Bronchial epithelial cell (primary cell): ENCODE measurements at regions not wholly inside any gene's neighbourhood (a gene's known extent, or its start where the extent isn't known, plus 50 kb on each side); places are given as distances from the start of the nearest gene placed in this dataset.
"Not testable (repeated sequence)": the region's sequence is repeated elsewhere in the genome, so short reads cannot be mapped to it uniquely, and the experiment has no call there.

Source experiments
- DNase-seq: peaks from one replicate; pipeline ENCODE4 v3.0.0-alpha.2; 2010; ENCODE audit warnings: low read depth
- FAIRE-seq: peaks from 2 replicates; lab custom pipeline; 2011; peaks lifted over from hg19 to GRCh38; lab: Jason Lieb, UNC
- H3K27me3 ChIP-seq: 2 replicates; pipeline ENCODE4 v1.5.1; 2011; ENCODE audit warnings: low read length; ENCODE audit not compliant: control insufficient read depth, insufficient read depth
- H3K36me3 ChIP-seq: 2 replicates; pipeline ENCODE4 v1.5.1; 2011; ENCODE audit warnings: low read length; ENCODE audit not compliant: control insufficient read depth, insufficient read depth
- H3K4me3 ChIP-seq: 2 replicates; pipeline ENCODE4 v1.5.1; 2011; ENCODE audit warnings: mild to moderate bottlenecking, low read depth, low read length, control low read depth
- CTCF ChIP-seq: IDR thresholded peaks from 2 replicates; pipeline ENCODE4 v1.5.1; 2011; ENCODE audit warnings: mild to moderate bottlenecking, moderate library complexity, low read length, control low read depth, inconsistent platforms; ENCODE audit not compliant: insufficient read depth, severe bottlenecking

- not testable (repeated sequence) for H3K4me3 ChIP-seq, DNase-seq, H3K36me3 ChIP-seq, H3K27me3 ChIP-seq, FAIRE-seq
Measured at GRCh38 chr14:105675905-105676670, 149.7 kb downstream of the TMEM121 start.

GRCh38 chr14:105678057-105678456, 151.7 kb downstream of the TMEM121 start:
- H3K27me3 ChIP-seq, H3K36me3 ChIP-seq, DNase-seq, H3K4me3 ChIP-seq, FAIRE-seq: not testable (repeated sequence)

GRCh38 chr14:105678996-105679958, 152.9 kb downstream of the TMEM121 start:
- DNase-seq, H3K27me3 ChIP-seq, H3K4me3 ChIP-seq, FAIRE-seq, H3K36me3 ChIP-seq: not testable (repeated sequence)

- not testable (repeated sequence) for H3K27me3 ChIP-seq, H3K36me3 ChIP-seq, H3K4me3 ChIP-seq, DNase-seq, FAIRE-seq
Measured at GRCh38 chr14:105679959-105680735, 153.8 kb downstream of the TMEM121 start.

- not testable (repeated sequence) for DNase-seq, H3K27me3 ChIP-seq, FAIRE-seq, H3K36me3 ChIP-seq, H3K4me3 ChIP-seq
Measured at GRCh38 chr14:105680736-105681098, 154.3 kb downstream of the TMEM121 start.

GRCh38 chr14:105681606-105682185, 155.3 kb downstream of the TMEM121 start:
- not testable (repeated sequence) for H3K36me3 ChIP-seq, H3K27me3 ChIP-seq, DNase-seq, H3K4me3 ChIP-seq, FAIRE-seq

GRCh38 chr14:105682442-105682841, 156.1 kb downstream of the TMEM121 start:
- H3K4me3 ChIP-seq, DNase-seq, FAIRE-seq, H3K27me3 ChIP-seq, H3K36me3 ChIP-seq: not testable (repeated sequence)

GRCh38 chr14:105682956-105683570, 156.7 kb downstream of the TMEM121 start:
- DNase-seq (no peak), FAIRE-seq (no peak)
- Histone ChIP-seq H3K27me3 (no peaks in the 10 kb centered on the region), H3K36me3 (no peaks in the 10 kb centered on the region), H3K4me3 (no peak overlapping the region)
- TF ChIP-seq CTCF = no peak

- not testable (repeated sequence) for H3K36me3 ChIP-seq, DNase-seq, H3K27me3 ChIP-seq, FAIRE-seq, H3K4me3 ChIP-seq
Measured at GRCh38 chr14:105684056-105684455, 157.7 kb downstream of the TMEM121 start.

- FAIRE-seq = peak; percentile 94
- not testable (repeated sequence) for DNase-seq, H3K27me3 ChIP-seq, H3K36me3 ChIP-seq, H3K4me3 ChIP-seq
Measured at GRCh38 chr14:105684597-105684996, 158.2 kb downstream of the TMEM121 start.
